GM23248 (cell line): ENCODE measurements at regions not wholly inside any gene's neighbourhood (a gene's known extent, or its start where the extent isn't known, plus 50 kb on each side); places are given as distances from the start of the nearest gene placed in this dataset.

Source experiments
- EZH2 ChIP-seq: fragments of 200-600 bp; sonication (generic); IDR thresholded peaks from 2 replicates; pipeline ENCODE4 v1.6.1; 2018; ENCODE audit warnings: antibody characterized with exemption, mild to moderate bottlenecking; ENCODE audit not compliant: insufficient read depth, poor library complexity, severe bottlenecking
- EZH2phosphoT487 ChIP-seq: fragments of 200-600 bp; sonication (generic); IDR thresholded peaks from 2 replicates; pipeline ENCODE4 v1.6.1; 2018; ENCODE audit warnings: antibody characterized with exemption, moderate library complexity, mild to moderate bottlenecking, low read depth; ENCODE audit not compliant: insufficient read depth

DNA sequence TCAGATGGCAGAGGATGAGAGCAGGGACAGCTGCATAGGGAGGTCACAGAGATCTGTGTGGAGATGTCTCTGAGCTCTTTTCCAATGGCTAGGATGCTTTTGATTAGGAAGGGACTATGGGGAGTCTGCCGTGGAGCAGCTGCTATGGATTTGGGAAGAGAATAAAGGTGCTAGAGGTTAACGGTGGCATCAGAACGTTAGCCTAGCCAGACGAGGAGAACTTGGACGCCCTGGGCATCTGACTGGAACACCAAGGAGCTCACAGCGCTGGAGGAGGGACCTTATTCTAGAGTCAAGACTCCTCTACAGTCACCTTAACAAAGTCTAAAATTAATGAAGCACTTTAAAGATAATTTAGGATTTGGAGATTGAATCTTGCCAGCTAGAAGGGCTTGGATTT lies 157.2 kb upstream of the B3GAT1 start:
- TF ChIP-seq EZH2, result no peak
- no peak for TF ChIP-seq EZH2phosphoT487
